ENCODE measurements at regions not wholly inside any gene's neighbourhood (a gene's known extent, or its start where the extent isn't known, plus 50 kb on each side); places are given as distances from the start of the nearest gene placed in this dataset.
A peak's percentile ranks its signal among the peaks of the same experiment; 100 is the strongest.
"Not testable (repeated sequence)": the region's sequence is repeated elsewhere in the genome, so short reads cannot be mapped to it uniquely, and the experiment has no call there.

GRCh38 chr18:1413323-1413675 lies 508.6 kb downstream of the ADCYAP1 start:
- no peak for DNase-seq (ENCODE audit: low spot score)

GRCh38 chr18:1416074-1416473 lies 511.4 kb downstream of the ADCYAP1 start:
- no peak for DNase-seq (ENCODE audit: low spot score)

GRCh38 chr18:1421502-1421901 lies 516.8 kb downstream of the ADCYAP1 start:
- DNase-seq (ENCODE audit: low spot score), result no peak

- no peak for DNase-seq (ENCODE audit: low spot score)
These were observed 518.0 kb downstream of the ADCYAP1 start for GRCh38 chr18:1422634-1423033.

GRCh38 chr18:1425679-1426078 lies 521.0 kb downstream of the ADCYAP1 start:
- no peak for DNase-seq (ENCODE audit: low spot score)

GRCh38 chr18:1435487-1435886 lies 530.8 kb downstream of the ADCYAP1 start:
- DNase-seq (ENCODE audit: low spot score), result no peak

GRCh38 chr18:1436199-1436598 lies 531.5 kb downstream of the ADCYAP1 start:
- DNase-seq (ENCODE audit: low spot score), result no peak

- no peak for DNase-seq (ENCODE audit: low spot score)
These were observed 533.8 kb downstream of the ADCYAP1 start for GRCh38 chr18:1438458-1438910.

GRCh38 chr18:1438967-1439366 lies 534.3 kb downstream of the ADCYAP1 start:
- no peak for DNase-seq (ENCODE audit: low spot score)

GRCh38 chr18:1444062-1444461 lies 539.4 kb downstream of the ADCYAP1 start:
- DNase-seq (ENCODE audit: low spot score), result not testable (repeated sequence)

GRCh38 chr18:1446765-1447164 lies 542.1 kb downstream of the ADCYAP1 start:
- no peak for DNase-seq (ENCODE audit: low spot score)

GRCh38 chr18:1452821-1453220 lies 548.1 kb downstream of the ADCYAP1 start:
- no peak for DNase-seq (ENCODE audit: low spot score)

- no peak for DNase-seq (ENCODE audit: low spot score)
These were observed 550.9 kb downstream of the ADCYAP1 start for GRCh38 chr18:1455605-1456004.

- DNase-seq (ENCODE audit: low spot score), result no peak
These were observed 553.9 kb downstream of the ADCYAP1 start for GRCh38 chr18:1458547-1458946.

- no peak for DNase-seq (ENCODE audit: low spot score)
These were observed 559.3 kb downstream of the ADCYAP1 start for GRCh38 chr18:1463981-1464380.

- DNase-seq (ENCODE audit: low spot score), result no peak
These were observed 560.0 kb downstream of the ADCYAP1 start for GRCh38 chr18:1464444-1465217.

- no peak for DNase-seq (ENCODE audit: low spot score)
These were observed 561.4 kb downstream of the ADCYAP1 start for GRCh38 chr18:1466035-1466434.

- no peak for DNase-seq (ENCODE audit: low spot score)
These were observed 562.8 kb downstream of the ADCYAP1 start for GRCh38 chr18:1467461-1467964.

GRCh38 chr18:1468550-1468949 lies 563.9 kb downstream of the ADCYAP1 start:
- no peak for DNase-seq (ENCODE audit: low spot score)

GRCh38 chr18:1475867-1476266 lies 571.2 kb downstream of the ADCYAP1 start:
- DNase-seq (ENCODE audit: low spot score), result no peak

- no peak for DNase-seq (ENCODE audit: low spot score)
These were observed 575.6 kb downstream of the ADCYAP1 start for GRCh38 chr18:1480309-1480708.

- DNase-seq (ENCODE audit: low spot score), result no peak
These were observed 576.9 kb downstream of the ADCYAP1 start for GRCh38 chr18:1481577-1481976.

- peak; percentile 20 for DNase-seq (ENCODE audit: low spot score)
These were observed 578.7 kb downstream of the ADCYAP1 start for GRCh38 chr18:1483385-1483784.

GRCh38 chr18:1487457-1487856 lies 582.8 kb downstream of the ADCYAP1 start:
- no peak for DNase-seq (ENCODE audit: low spot score)
